ENCODE measurements at regions not wholly inside any gene's neighbourhood (a gene's known extent, or its start where the extent isn't known, plus 50 kb on each side); places are given as distances from the start of the nearest gene placed in this dataset.
"Not testable (repeated sequence)": the region's sequence is repeated elsewhere in the genome, so short reads cannot be mapped to it uniquely, and the experiment has no call there.

DNA sequence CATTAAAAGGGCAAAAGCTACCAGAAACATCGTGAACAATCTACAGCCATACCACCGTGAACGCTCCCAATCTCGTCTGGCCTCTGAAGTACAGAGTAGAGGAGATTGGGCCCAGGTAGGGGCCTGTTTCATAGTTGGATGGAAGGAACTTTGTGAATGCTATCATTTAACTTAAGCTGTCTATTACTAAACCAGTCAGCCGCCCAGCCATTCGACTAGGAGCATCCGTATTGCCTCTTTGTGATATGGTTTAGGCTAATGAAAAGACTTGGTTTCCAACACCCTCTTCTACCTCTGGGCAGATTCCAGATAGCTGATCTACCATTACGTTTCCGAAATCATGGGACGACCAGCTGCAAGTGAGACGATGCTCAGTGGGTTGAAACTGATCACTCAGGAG lies 54.0 kb upstream of the TBL1X start:
- TF ChIP-seq, protein P1, sequence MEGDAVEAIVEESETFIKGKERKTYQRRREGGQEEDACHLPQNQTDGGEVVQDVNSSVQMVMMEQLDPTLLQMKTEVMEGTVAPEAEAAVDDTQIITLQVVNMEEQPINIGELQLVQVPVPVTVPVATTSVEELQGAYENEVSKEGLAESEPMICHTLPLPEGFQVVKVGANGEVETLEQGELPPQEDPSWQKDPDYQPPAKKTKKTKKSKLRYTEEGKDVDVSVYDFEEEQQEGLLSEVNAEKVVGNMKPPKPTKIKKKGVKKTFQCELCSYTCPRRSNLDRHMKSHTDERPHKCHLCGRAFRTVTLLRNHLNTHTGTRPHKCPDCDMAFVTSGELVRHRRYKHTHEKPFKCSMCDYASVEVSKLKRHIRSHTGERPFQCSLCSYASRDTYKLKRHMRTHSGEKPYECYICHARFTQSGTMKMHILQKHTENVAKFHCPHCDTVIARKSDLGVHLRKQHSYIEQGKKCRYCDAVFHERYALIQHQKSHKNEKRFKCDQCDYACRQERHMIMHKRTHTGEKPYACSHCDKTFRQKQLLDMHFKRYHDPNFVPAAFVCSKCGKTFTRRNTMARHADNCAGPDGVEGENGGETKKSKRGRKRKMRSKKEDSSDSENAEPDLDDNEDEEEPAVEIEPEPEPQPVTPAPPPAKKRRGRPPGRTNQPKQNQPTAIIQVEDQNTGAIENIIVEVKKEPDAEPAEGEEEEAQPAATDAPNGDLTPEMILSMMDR (conservative IDR thresholded peaks at IDR 0.05): not testable (repeated sequence)
- TF ChIP-seq ZFX (IDR thresholded peaks at IDR 0.05): not testable (repeated sequence)

Data from C4-2B (cell line).